HCT116 (cell line): ENCODE measurements at regions not wholly inside any gene's neighbourhood (a gene's known extent, or its start where the extent isn't known, plus 50 kb on each side); places are given as distances from the start of the nearest gene placed in this dataset.

ENCODE experiments used
- ATAC-seq: fragments of 200-7000 bp; cut with Tn5 transposase; 2 replicates; pipeline ENCODE4 v1.9.1; 2020; ENCODE audit warnings: mild to moderate bottlenecking, moderate library complexity
- BruUV-seq: library from RNA; stranded (reverse); fragments of 400-500 nt; replicated peaks from 2 replicates; lab custom pipeline; 2021; lab: Mats Ljungman, UMichigan
- CTCF ChIA-PET: fragments of 300-600 bp; sonication (Branson Sonifier 250); formaldehyde crosslinking; loops from one replicate; lab custom pipeline; 2021; ENCODE audit warnings: antibody characterized with exemption; lab: Charles Lee
- POLR2A ChIA-PET: fragments of 300-600, 350-600 bp; sonication (Branson Sonifier 250); formaldehyde crosslinking; loops from one replicate; lab custom pipeline; 2021; ENCODE audit warnings: antibody characterized with exemption; lab: Charles Lee
- RAD21 ChIA-PET, 2 experiments: fragments of 300-600 bp; sonication (Branson Sonifier 250); formaldehyde crosslinking; loops; one replicate each; lab custom pipeline; 2023; ENCODE audit warnings: low total read pairs in 2 of 2; ENCODE audit not compliant: uncharacterized antibody in 2 of 2, unreplicated experiment in 2 of 2, low non-redundant PET in 1 of 2; lab: Charles Lee
- DNase-seq: peaks from one replicate; pipeline ENCODE4 v3.0.0-alpha.2; 2010; ENCODE audit warnings: low read depth, low spot score
- H2AFZ ChIP-seq: fragments of 200-600 bp; shearing (Covaris generic), sonication (generic); 2 replicates; pipeline ENCODE4 v1.6.1; 2017; ENCODE audit warnings: low read depth, mixed run types, mixed read lengths, antibody characterized with exemption, low read length; ENCODE audit not compliant: poor library complexity, severe bottlenecking
- H3K27ac ChIP-seq: 2 replicates; pipeline ENCODE4 v1.5.1; 2012; ENCODE audit warnings: low read depth, low read length
- H3K27me3 ChIP-seq: fragments of 200-600 bp; sonication (generic); 2 replicates; pipeline ENCODE4 v1.6.1; 2016; ENCODE audit warnings: mixed run types, low read length, mixed read lengths; ENCODE audit not compliant: insufficient read depth
- H3K36me3 ChIP-seq, 2 experiments: fragments of 200-500 bp in 1 of 2; fragments of 200-600 bp in 1 of 2; sonication (Bioruptor generic) in 1 of 2; sonication (generic) in 1 of 2; 2 replicates each; pipeline versions ENCODE4 v1.5.1 to v1.6.1; 2014 to 2016; ENCODE audit warnings: low read length in 2 of 2, inconsistent platforms in 1 of 2, mixed read lengths in 1 of 2, mixed run types in 1 of 2; ENCODE audit not compliant: insufficient read depth in 2 of 2, control insufficient read depth in 1 of 2
- H3K4me1 ChIP-seq, 2 experiments: fragments of 200-600 bp in 1 of 2; sonication (generic) in 1 of 2; 2 replicates each; pipeline versions ENCODE4 v1.5.1 to v1.6.1; 2012 to 2017; ENCODE audit warnings: low read length in 2 of 2, inconsistent platforms in 1 of 2, mild to moderate bottlenecking in 1 of 2, mixed read lengths in 1 of 2, mixed run types in 1 of 2, moderate library complexity in 1 of 2; ENCODE audit not compliant: insufficient read depth in 2 of 2, control insufficient read depth in 1 of 2
- H3K4me2 ChIP-seq: fragments of 200-600 bp; sonication (generic); 2 replicates; pipeline ENCODE4 v1.6.1; 2017; ENCODE audit warnings: mixed run types, low read length, mixed read lengths
- H3K4me3 ChIP-seq, 2 experiments: fragments of 200-600 bp in 1 of 2; sonication (generic) in 1 of 2; replicated peaks in 1 of 2; 2 replicates each; pipeline ENCODE4 v1.5.1; 2011 to 2016; ENCODE audit warnings: low read length in 2 of 2, control low read depth in 1 of 2, low read depth in 1 of 2, mild to moderate bottlenecking in 1 of 2, mixed read lengths in 1 of 2, mixed run types in 1 of 2
- H3K79me2 ChIP-seq: fragments of 200-600 bp; sonication (generic); 2 replicates; pipeline ENCODE4 v1.6.1; 2017; ENCODE audit warnings: mild to moderate bottlenecking, mixed run types, low read length, moderate library complexity, mixed read lengths; ENCODE audit not compliant: insufficient read depth
- H3K9ac ChIP-seq: fragments of 200-600 bp; sonication (generic); 2 replicates; pipeline ENCODE4 v1.6.1; 2016; ENCODE audit warnings: low read length, mixed read lengths
- H3K9me2 ChIP-seq: fragments of 200-600 bp; sonication (generic), shearing (Covaris generic); 2 replicates; pipeline ENCODE4 v1.6.1; 2017; ENCODE audit warnings: mixed run types, mild to moderate bottlenecking, moderate library complexity; ENCODE audit not compliant: insufficient read depth
- H3K9me3 ChIP-seq, 2 experiments: fragments of 200-500 bp in 1 of 2; fragments of 200-600 bp in 1 of 2; sonication (Bioruptor generic) in 1 of 2; sonication (generic) in 1 of 2; 2 replicates each; pipeline ENCODE4 v1.6.1; 2014 to 2017; ENCODE audit warnings: low read length in 2 of 2, mixed read lengths in 2 of 2, inconsistent platforms in 1 of 2, low read depth in 1 of 2, mild to moderate bottlenecking in 1 of 2, mixed run types in 1 of 2, moderate library complexity in 1 of 2; ENCODE audit not compliant: control insufficient read depth in 1 of 2, insufficient read depth in 1 of 2
- H4K20me1 ChIP-seq: fragments of 200-600 bp; sonication (generic), shearing (Covaris generic); 2 replicates; pipeline ENCODE4 v1.6.1; 2017; ENCODE audit warnings: mixed run types, mild to moderate bottlenecking, moderate library complexity; ENCODE audit not compliant: insufficient read depth
- ATF3 ChIP-seq: IDR thresholded peaks from 2 replicates; pipeline ENCODE4 v1.6.1; 2012
- CBX3 ChIP-seq: IDR thresholded peaks from 2 replicates; pipeline ENCODE4 v1.6.1; 2012; ENCODE audit warnings: low read depth
- CEBPB ChIP-seq: IDR thresholded peaks from 2 replicates; pipeline ENCODE4 v1.6.1; 2012; ENCODE audit warnings: low read depth
- CTCF ChIP-seq, 3 experiments: fragments of 200-600 bp in 1 of 3; sonication (generic) in 1 of 3; IDR thresholded peaks in 2 of 3; conservative IDR thresholded peaks in 1 of 3; 2 replicates each; pipeline ENCODE4 v1.5.1; 2012 to 2017; ENCODE audit warnings: low read depth in 2 of 3, low read length in 2 of 3, antibody characterized with exemption in 1 of 3, borderline replicate concordance in 1 of 3, control low read depth in 1 of 3, mild to moderate bottlenecking in 1 of 3, mixed read lengths in 1 of 3, mixed run types in 1 of 3, moderate library complexity in 1 of 3; ENCODE audit not compliant: insufficient read depth in 1 of 3
- EGR1 ChIP-seq: IDR thresholded peaks from 2 replicates; pipeline ENCODE4 v1.6.1; 2012; ENCODE audit warnings: low read depth
- ELF1 ChIP-seq: IDR thresholded peaks from 2 replicates; pipeline ENCODE4 v1.6.1; 2012; ENCODE audit warnings: low read depth, borderline replicate concordance
- EZH2 ChIP-seq: fragments of 200-600 bp; sonication (generic); IDR thresholded peaks from 2 replicates; pipeline ENCODE4 v1.6.1; 2017; ENCODE audit warnings: antibody characterized with exemption, mixed run types
- FOSL1 ChIP-seq: IDR thresholded peaks from 2 replicates; pipeline ENCODE4 v1.6.1; 2012; ENCODE audit warnings: low read depth
- JUND ChIP-seq: IDR thresholded peaks from 2 replicates; pipeline ENCODE4 v1.6.1; 2012
- MAX ChIP-seq: IDR thresholded peaks from 2 replicates; pipeline ENCODE4 v1.6.1; 2012
- POLR2A ChIP-seq: IDR thresholded peaks from 2 replicates; pipeline ENCODE4 v1.7.0; 2011; ENCODE audit warnings: borderline replicate concordance; ENCODE audit not compliant: insufficient read depth, insufficient read length; ENCODE audit errors: extremely low read depth
- RAD21 ChIP-seq: IDR thresholded peaks from 2 replicates; pipeline ENCODE4 v1.6.1; 2012; ENCODE audit warnings: low read depth, mild to moderate bottlenecking
- SP1 ChIP-seq: IDR thresholded peaks from 2 replicates; pipeline ENCODE4 v1.6.1; 2012; ENCODE audit warnings: low read depth
- SRF ChIP-seq: IDR thresholded peaks from 2 replicates; pipeline ENCODE4 v1.6.1; 2012; ENCODE audit warnings: low read depth
- TCF7L2 ChIP-seq: IDR thresholded peaks from 2 replicates; pipeline ENCODE4 v1.7.0; 2011; ENCODE audit warnings: borderline replicate concordance, inconsistent platforms; ENCODE audit not compliant: insufficient read depth, insufficient read length; ENCODE audit errors: extremely low read depth
- ZBTB33 ChIP-seq: IDR thresholded peaks from 2 replicates; pipeline ENCODE4 v1.6.1; 2011; ENCODE audit warnings: mild to moderate bottlenecking, low read length, moderate library complexity; ENCODE audit not compliant: insufficient replicate concordance; ENCODE audit errors: extremely low read depth
- ZNF274 ChIP-seq: fragments of 200-500 bp; sonication (Bioruptor generic); IDR thresholded peaks from 2 replicates; pipeline ENCODE4 v1.6.1; 2014; ENCODE audit warnings: mild to moderate bottlenecking, low read depth, low read length, inconsistent platforms
- intact Hi-C: fragments of 100-400 bp; cut with micrococcal nuclease; formaldehyde crosslinking; loops from 2 replicates; pipeline ENCODE4 v1.10.0; 2022

- DNase-seq (no peak), ATAC-seq (peak; percentile 65; the same call in 1 of the 2 replicates)
- intact Hi-C loops: no loop called here
- Histone ChIP-seq H2AFZ (no peak overlapping the region), H3K9me2 (no peaks in the 10 kb centered on the region), H3K9me3 (no peaks in the 10 kb centered on the region), H3K27ac (no peak overlapping the region), H3K36me3 (no peaks in the 10 kb centered on the region), H3K27me3 (no peaks in the 10 kb centered on the region), H3K4me3 (no peak overlapping the region), H3K9ac (no peak overlapping the region), H3K4me1 (no peaks in the 10 kb centered on the region), H4K20me1 (no peaks in the 10 kb centered on the region), H3K79me2 (no peaks in the 10 kb centered on the region), H3K4me2 (no peak overlapping the region)
- RAD21 ChIA-PET: no interaction called here
- CTCF ChIA-PET: no interaction called here
- POLR2A ChIA-PET: no interaction called here
- BruUV-seq: no TSS peak
- TF ChIP-seq CEBPB: no peak
- TF ChIP-seq ELF1: no peak
- no peak for TF ChIP-seq ATF3
- no peak for TF ChIP-seq MAX
- TF ChIP-seq CTCF (IDR thresholded peaks at IDR 0.05 in 2 of 3, conservative IDR thresholded peaks at IDR 0.05 in 1 of 3; ENCODE audit: borderline replicate concordance in 1 of 3, insufficient read depth in 1 of 3, low read depth in 2 of 3, low read length in 2 of 3): peak in 1 of 3 experiments; percentile 7; a peak in 2 of 6 replicates
Observed at GRCh38 chr2:173720306-173720705, 244.9 kb downstream of the SP3 start.

GRCh38 chr2:173734797-173735196 is 230.4 kb downstream of the SP3 start:
- H2AFZ ChIP-seq: no peak overlapping the region
- H3K27me3 ChIP-seq: no peaks in the 10 kb centered on the region
- no peaks in the 10 kb centered on the region for H3K9me3 ChIP-seq
- no peak overlapping the region for H3K27ac ChIP-seq
- H3K36me3 ChIP-seq: no peaks in the 10 kb centered on the region
- RAD21 ChIA-PET: no interaction called here
- no peak overlapping the region for H3K4me3 ChIP-seq
- CTCF ChIA-PET: no interaction called here
- no peak overlapping the region for H3K9ac ChIP-seq
- BruUV-seq: no TSS peak
- H3K4me2 ChIP-seq: no peak overlapping the region
- no peaks in the 10 kb centered on the region for H3K9me2 ChIP-seq
- H3K4me1 ChIP-seq: no peaks in the 10 kb centered on the region
- ATAC-seq: no peak
- POLR2A ChIA-PET: no interaction called here
- DNase-seq: no peak
- no peaks in the 10 kb centered on the region for H4K20me1 ChIP-seq
- TF ChIP-seq POLR2A (no peak), JUND (no peak), CEBPB (no peak), ZBTB33 (no peak), RAD21 (no peak), TCF7L2 (no peak), EZH2 (no peak), FOSL1 (no peak), ATF3 (no peak), CBX3 (no peak), EGR1 (no peak), ELF1 (no peak), MAX (no peak), SRF (no peak), ZNF274 (no peak), SP1 (no peak)
- TF ChIP-seq, all 23 proteins: peak for 0
- intact Hi-C loops: no loop called here
- H3K79me2 ChIP-seq: no peaks in the 10 kb centered on the region
